ENCODE measurements at regions not wholly inside any gene's neighbourhood (a gene's known extent, or its start where the extent isn't known, plus 50 kb on each side); places are given as distances from the start of the nearest gene placed in this dataset.

DNA sequence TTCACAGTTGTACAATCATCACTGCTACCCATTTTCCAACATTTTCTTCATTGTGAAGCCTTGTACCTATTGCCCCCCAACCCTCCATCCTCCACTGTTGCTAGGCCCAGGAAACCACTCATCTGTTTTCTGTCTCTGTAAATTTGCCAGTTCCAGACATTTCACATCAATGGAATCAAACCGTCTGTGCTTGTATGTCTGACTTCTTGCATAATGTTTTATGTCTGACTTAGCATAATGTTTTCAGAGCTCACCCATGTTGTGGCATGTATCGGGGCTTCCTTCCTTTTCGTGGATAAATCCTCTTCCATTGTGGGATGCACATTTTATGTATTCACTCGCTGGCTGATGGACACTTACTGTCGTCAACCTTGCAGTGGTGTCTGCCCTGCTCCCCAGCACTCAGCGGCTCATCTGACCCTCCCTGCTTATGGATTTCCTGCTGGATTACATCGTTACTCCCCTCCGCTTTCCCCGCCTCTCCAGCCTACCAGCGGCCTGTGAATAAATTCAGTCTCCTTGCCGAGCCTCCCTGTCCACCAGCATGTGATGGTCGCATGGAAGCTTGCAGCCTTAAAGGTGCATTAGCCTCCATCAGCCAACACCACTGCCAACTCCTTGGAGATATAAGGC, 727.6 kb upstream of the TMEM132C start:
- Histone ChIP-seq H3K4me3 (no peak overlapping the region), H3K27ac (no peak overlapping the region), H3K27me3 (no peaks in the 10 kb centered on the region), H3K9me3 (no peaks in the 10 kb centered on the region), H3K4me1 (no peaks in the 10 kb centered on the region), H3K36me3 (no peaks in the 10 kb centered on the region)
- intact Hi-C loops (cut with DNase I; ENCODE audit: low total_unique reads) (no loop called here), in situ Hi-C loops (cut with MboI; ENCODE audit: low sequenced_read_pairs in 4 of 4) (no loop called here)
- ATAC-seq (no peak), DNase-seq (no peak)
- TF ChIP-seq POLR2A (IDR thresholded peaks at IDR 0.05) = no peak
- TF ChIP-seq, protein P1, sequence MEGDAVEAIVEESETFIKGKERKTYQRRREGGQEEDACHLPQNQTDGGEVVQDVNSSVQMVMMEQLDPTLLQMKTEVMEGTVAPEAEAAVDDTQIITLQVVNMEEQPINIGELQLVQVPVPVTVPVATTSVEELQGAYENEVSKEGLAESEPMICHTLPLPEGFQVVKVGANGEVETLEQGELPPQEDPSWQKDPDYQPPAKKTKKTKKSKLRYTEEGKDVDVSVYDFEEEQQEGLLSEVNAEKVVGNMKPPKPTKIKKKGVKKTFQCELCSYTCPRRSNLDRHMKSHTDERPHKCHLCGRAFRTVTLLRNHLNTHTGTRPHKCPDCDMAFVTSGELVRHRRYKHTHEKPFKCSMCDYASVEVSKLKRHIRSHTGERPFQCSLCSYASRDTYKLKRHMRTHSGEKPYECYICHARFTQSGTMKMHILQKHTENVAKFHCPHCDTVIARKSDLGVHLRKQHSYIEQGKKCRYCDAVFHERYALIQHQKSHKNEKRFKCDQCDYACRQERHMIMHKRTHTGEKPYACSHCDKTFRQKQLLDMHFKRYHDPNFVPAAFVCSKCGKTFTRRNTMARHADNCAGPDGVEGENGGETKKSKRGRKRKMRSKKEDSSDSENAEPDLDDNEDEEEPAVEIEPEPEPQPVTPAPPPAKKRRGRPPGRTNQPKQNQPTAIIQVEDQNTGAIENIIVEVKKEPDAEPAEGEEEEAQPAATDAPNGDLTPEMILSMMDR (IDR thresholded peaks at IDR 0.05 in 4 of 5, conservative IDR thresholded peaks at IDR 0.05 in 1 of 5) = no peak

DNA sequence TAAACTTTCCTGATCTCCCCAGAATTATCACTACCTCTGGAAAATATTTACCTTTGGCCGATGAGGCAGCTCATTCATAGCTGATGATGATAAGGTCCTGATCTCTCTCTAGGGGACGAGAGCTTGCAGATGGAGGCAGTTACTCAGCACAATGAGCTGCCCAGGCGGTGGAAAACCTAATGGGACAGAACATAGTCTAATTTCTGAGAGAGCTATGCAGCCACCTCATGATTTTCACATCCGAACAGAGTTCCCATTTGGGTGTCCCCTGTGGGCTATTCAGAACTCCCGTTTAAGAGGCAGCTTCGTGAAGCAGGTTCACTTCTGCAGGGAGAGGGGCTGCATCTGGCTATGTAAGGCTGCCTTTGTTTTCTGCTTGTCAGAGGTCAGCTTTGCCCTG, 724.6 kb upstream of the TMEM132C start:
- in situ Hi-C loops (cut with MboI; ENCODE audit: low sequenced_read_pairs in 4 of 4) (no loop called here), intact Hi-C loops (cut with DNase I; ENCODE audit: low total_unique reads) (no loop called here)
- no peak for DNase-seq
- H3K27ac ChIP-seq = no peak overlapping the region
- no peaks in the 10 kb centered on the region for H3K4me1 ChIP-seq
- no peaks in the 10 kb centered on the region for H3K27me3 ChIP-seq
- H3K9me3 ChIP-seq = no peaks in the 10 kb centered on the region
- no peak for ATAC-seq
- H3K4me3 ChIP-seq = no peak overlapping the region
- no peaks in the 10 kb centered on the region for H3K36me3 ChIP-seq
- TF ChIP-seq, protein P1 (IDR thresholded peaks at IDR 0.05 in 4 of 5, conservative IDR thresholded peaks at IDR 0.05 in 1 of 5) = no peak
- TF ChIP-seq POLR2A (IDR thresholded peaks at IDR 0.05) = no peak

DNA sequence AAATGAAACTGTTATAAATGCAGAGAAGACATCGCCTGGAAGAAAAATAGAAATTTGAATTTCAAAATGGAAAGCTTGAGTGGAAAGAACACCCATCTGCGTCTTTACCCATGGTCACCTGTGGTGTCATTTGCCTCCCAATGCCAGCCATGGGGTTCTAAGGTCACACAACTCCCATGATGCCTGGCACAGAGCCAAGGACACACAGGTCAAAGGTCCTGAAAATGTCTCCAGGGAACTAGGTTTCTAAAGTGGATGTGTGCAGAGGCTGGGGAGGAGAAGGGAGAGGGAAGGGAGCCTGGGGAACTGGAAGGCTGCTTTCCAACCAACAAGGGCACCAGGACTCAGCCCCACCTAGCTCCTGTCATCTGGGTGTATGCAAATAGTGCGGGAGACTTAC, 724.0 kb upstream of the TMEM132C start:
- TF ChIP-seq POLR2A (IDR thresholded peaks at IDR 0.05) = no peak
- TF ChIP-seq, protein P1 (IDR thresholded peaks at IDR 0.05 in 4 of 5, conservative IDR thresholded peaks at IDR 0.05 in 1 of 5) = no peak
- intact Hi-C loops (cut with DNase I; ENCODE audit: low total_unique reads) = no loop called here
- Histone ChIP-seq H3K4me3 (no peak overlapping the region), H3K27me3 (no peaks in the 10 kb centered on the region), H3K36me3 (no peaks in the 10 kb centered on the region), H3K4me1 (no peaks in the 10 kb centered on the region), H3K9me3 (no peaks in the 10 kb centered on the region), H3K27ac (no peak overlapping the region)
- no peak for DNase-seq
- in situ Hi-C loops (cut with MboI; ENCODE audit: low sequenced_read_pairs in 4 of 4) = no loop called here
- no peak for ATAC-seq

DNA sequence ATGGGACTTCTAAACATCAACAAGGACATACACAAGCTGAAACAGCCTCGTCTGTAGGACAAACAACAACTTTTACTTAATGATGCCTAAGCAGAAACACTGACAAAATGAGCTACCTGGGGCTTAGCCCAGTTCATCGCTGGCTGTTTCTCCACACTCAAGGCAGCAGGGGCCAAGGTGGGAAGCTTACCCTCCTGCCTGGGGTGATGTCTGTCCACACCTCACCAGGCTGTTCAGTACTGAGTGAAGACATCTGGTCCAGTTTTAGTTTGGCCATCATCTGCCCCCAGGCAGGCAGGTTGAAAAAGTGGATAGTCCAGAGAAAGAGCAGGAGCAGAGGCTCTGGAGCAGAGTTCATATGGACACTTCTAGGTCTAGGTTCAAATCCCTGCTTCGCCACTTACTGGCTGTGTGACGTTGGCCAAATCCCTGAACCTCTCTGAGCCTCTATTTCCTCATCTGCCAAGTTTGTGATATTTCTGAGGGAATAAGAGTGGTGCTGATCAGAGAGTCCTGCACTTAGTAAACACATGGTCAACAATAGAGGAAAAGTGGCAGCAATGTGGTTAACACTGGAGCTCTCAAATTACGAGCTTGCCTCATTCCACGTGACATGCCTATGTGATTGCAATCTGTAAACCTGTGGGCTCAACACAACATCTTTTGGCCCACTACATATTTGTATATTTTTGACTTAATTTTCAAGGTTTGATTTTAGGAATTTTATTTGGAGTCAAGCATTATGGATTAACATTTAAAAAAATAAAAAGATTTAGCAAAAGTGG, 720.1 kb upstream of the TMEM132C start:
- no peak for DNase-seq
- intact Hi-C loops (cut with DNase I; ENCODE audit: low total_unique reads) (no loop called here), in situ Hi-C loops (cut with MboI; ENCODE audit: low sequenced_read_pairs in 4 of 4) (no loop called here)

More for the DNA sequence above, 720.1 kb upstream of the TMEM132C start:
- no peak for ATAC-seq
- Histone ChIP-seq H3K27ac (no peak overlapping the region), H3K4me1 (no peaks in the 10 kb centered on the region), H3K36me3 (no peaks in the 10 kb centered on the region), H3K27me3 (no peaks in the 10 kb centered on the region), H3K9me3 (no peaks in the 10 kb centered on the region), H3K4me3 (no peak overlapping the region)
- TF ChIP-seq POLR2A (IDR thresholded peaks at IDR 0.05) = no peak
- TF ChIP-seq, protein P1 (IDR thresholded peaks at IDR 0.05 in 4 of 5, conservative IDR thresholded peaks at IDR 0.05 in 1 of 5) = no peak

Data from gastrocnemius medialis (tissue), 4 donors.